Ishikawa (cell line): ENCODE measurements at regions not wholly inside any gene's neighbourhood (a gene's known extent, or its start where the extent isn't known, plus 50 kb on each side); places are given as distances from the start of the nearest gene placed in this dataset.

Experiments
- CEBPB ChIP-seq: IDR thresholded peaks from 2 replicates; pipeline ENCODE4 v1.6.1; 2012
- CREB1 ChIP-seq: IDR thresholded peaks from 2 replicates; pipeline ENCODE4 v1.6.1; 2012; ENCODE audit warnings: low read depth
- EP300 ChIP-seq: IDR thresholded peaks from 2 replicates; pipeline ENCODE4 v1.6.1; 2012; ENCODE audit warnings: borderline replicate concordance
- FOXM1 ChIP-seq: IDR thresholded peaks from 2 replicates; pipeline ENCODE4 v1.6.1; 2012; ENCODE audit warnings: low read depth, borderline replicate concordance
- NFIC ChIP-seq: IDR thresholded peaks from 2 replicates; pipeline ENCODE4 v1.6.1; 2012
- TF ChIP-seq, protein P1 (sequence below): IDR thresholded peaks from 2 replicates; pipeline ENCODE4 v1.6.1; 2012

DNA sequence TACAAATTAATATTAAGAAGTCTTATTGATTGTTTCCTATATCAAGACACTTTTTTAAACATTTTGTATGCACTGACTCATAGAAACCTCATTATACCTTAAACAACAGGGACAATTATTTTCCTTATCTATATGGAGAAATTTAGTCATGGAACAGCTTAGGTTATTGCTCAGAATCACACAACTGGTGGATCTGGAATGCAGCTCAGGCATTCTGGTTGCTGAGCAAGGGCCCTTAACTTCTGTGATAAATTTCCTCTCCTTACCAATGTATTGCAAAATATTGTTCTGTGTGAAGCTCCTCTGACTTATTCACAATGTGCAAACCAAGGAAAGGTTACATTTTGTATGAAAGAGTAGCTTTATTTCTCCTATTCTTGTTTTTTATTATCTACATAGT is 817.8 kb downstream of the LRFN5 start:
- TF ChIP-seq EP300 (no peak), CREB1 (no peak), NFIC (no peak), CEBPB (no peak), FOXM1 (no peak)
- TF ChIP-seq, protein P1, sequence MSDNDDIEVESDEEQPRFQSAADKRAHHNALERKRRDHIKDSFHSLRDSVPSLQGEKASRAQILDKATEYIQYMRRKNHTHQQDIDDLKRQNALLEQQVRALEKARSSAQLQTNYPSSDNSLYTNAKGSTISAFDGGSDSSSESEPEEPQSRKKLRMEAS = no peak
